ENCODE measurements at regions not wholly inside any gene's neighbourhood (a gene's known extent, or its start where the extent isn't known, plus 50 kb on each side); places are given as distances from the start of the nearest gene placed in this dataset.
"Not testable (repeated sequence)": the region's sequence is repeated elsewhere in the genome, so short reads cannot be mapped to it uniquely, and the experiment has no call there.

GRCh38 chr7:25725451-25725850 is 426.5 kb upstream of the NFE2L3 start:
- ChIA-PET CTCF (no interaction called here), POLR2A (no interaction called here)

GRCh38 chr7:25726170-25726780 is 425.7 kb upstream of the NFE2L3 start:
- POLR2A ChIA-PET = no interaction called here
- CTCF ChIA-PET = no interaction called here

GRCh38 chr7:25726781-25727311 is 425.2 kb upstream of the NFE2L3 start:
- POLR2A ChIA-PET = no interaction called here
- CTCF ChIA-PET = interaction anchor here (0.6 kb wide), 1 partner anchor 229 kb away, joined by 3 read pairs; no protein-coding TSS in a partner anchor

- POLR2A ChIA-PET = no interaction called here
- CTCF ChIA-PET = interaction anchor here (0.6 kb wide), 1 partner anchor 229 kb away, joined by 3 read pairs; no protein-coding TSS in a partner anchor
These were observed 424.6 kb upstream of the NFE2L3 start for GRCh38 chr7:25727446-25727845.

GRCh38 chr7:25727876-25728275 is 424.1 kb upstream of the NFE2L3 start:
- ChIA-PET POLR2A (no interaction called here), CTCF (no interaction called here)

- ChIA-PET CTCF (no interaction called here), POLR2A (no interaction called here)
These were observed 420.7 kb upstream of the NFE2L3 start for GRCh38 chr7:25731068-25731845.

- CTCF ChIA-PET = no interaction called here
- POLR2A ChIA-PET = no interaction called here
These were observed 420.2 kb upstream of the NFE2L3 start for GRCh38 chr7:25731846-25732245.

GRCh38 chr7:25732766-25733217 is 419.2 kb upstream of the NFE2L3 start:
- CTCF ChIA-PET = no interaction called here

GRCh38 chr7:25735674-25736242 is 416.2 kb upstream of the NFE2L3 start:
- CTCF ChIA-PET = no interaction called here

More at GRCh38 chr7:25732766-25733217, 419.2 kb upstream of the NFE2L3 start:
- POLR2A ChIA-PET = no interaction called here

GRCh38 chr7:25738528-25738927 is 413.5 kb upstream of the NFE2L3 start:
- POLR2A ChIA-PET = no interaction called here
- CTCF ChIA-PET = no interaction called here

More at GRCh38 chr7:25735674-25736242, 416.2 kb upstream of the NFE2L3 start:
- POLR2A ChIA-PET = no interaction called here

GRCh38 chr7:25739143-25739542 is 412.9 kb upstream of the NFE2L3 start:
- POLR2A ChIA-PET = no interaction called here

GRCh38 chr7:25742316-25742715 is 409.7 kb upstream of the NFE2L3 start:
- ChIA-PET POLR2A (no interaction called here), CTCF (interaction anchor here (0.6 kb wide), 1 partner anchor 25 kb away, joined by 3 read pairs; no protein-coding TSS in a partner anchor)

More at GRCh38 chr7:25739143-25739542, 412.9 kb upstream of the NFE2L3 start:
- CTCF ChIA-PET = no interaction called here

- CTCF ChIA-PET = not testable (repeated sequence)
These were observed 408.1 kb upstream of the NFE2L3 start for GRCh38 chr7:25743670-25744451.

GRCh38 chr7:25750744-25751508 is 401.1 kb upstream of the NFE2L3 start:
- CTCF ChIA-PET = no interaction called here
- POLR2A ChIA-PET = no interaction called here

More at GRCh38 chr7:25743670-25744451, 408.1 kb upstream of the NFE2L3 start:
- POLR2A ChIA-PET = not testable (repeated sequence)

GRCh38 chr7:25752154-25752553 is 399.8 kb upstream of the NFE2L3 start:
- POLR2A ChIA-PET = no interaction called here
- CTCF ChIA-PET = no interaction called here

- POLR2A ChIA-PET = no interaction called here
- CTCF ChIA-PET = no interaction called here
These were observed 398.8 kb upstream of the NFE2L3 start for GRCh38 chr7:25752967-25753791.

GRCh38 chr7:25753837-25754236 is 398.2 kb upstream of the NFE2L3 start:
- CTCF ChIA-PET = no interaction called here

GRCh38 chr7:25754333-25754732 is 397.7 kb upstream of the NFE2L3 start:
- POLR2A ChIA-PET = no interaction called here
- CTCF ChIA-PET = no interaction called here

More at GRCh38 chr7:25753837-25754236, 398.2 kb upstream of the NFE2L3 start:
- POLR2A ChIA-PET = no interaction called here

Data from activated CD8-positive, alpha-beta memory T cell treated with anti-CD3 and anti-CD28 coated beads for 36 hours (primary cell).